Thyroid gland (tissue), 4 donors: ENCODE measurements at regions not wholly inside any gene's neighbourhood (a gene's known extent, or its start where the extent isn't known, plus 50 kb on each side); places are given as distances from the start of the nearest gene placed in this dataset.
A peak's percentile ranks its signal among the peaks of the same experiment; 100 is the strongest.

Experiments
- DNase-seq, 2 donors: peaks; one replicate each; pipeline ENCODE4 v3.0.0-alpha.2; 2019
- H3K27ac ChIP-seq, 3 donors: fragments of 200-600 bp; sonication (generic); 1 replicate in 2 of 3; 2 replicates in 1 of 3; pipeline ENCODE4 v1.5.1; 2016 to 2019; ENCODE audit warnings: mild to moderate bottlenecking in 1 of 3, moderate library complexity in 1 of 3
- H3K27me3 ChIP-seq: fragments of 200-600 bp; sonication (generic); one replicate; pipeline ENCODE4 v1.5.1; 2019
- H3K36me3 ChIP-seq, 2 donors: fragments of 200-600 bp; sonication (generic); one replicate each; pipeline ENCODE4 v1.5.1; 2016 to 2019
- H3K4me1 ChIP-seq, 2 donors: fragments of 200-600 bp; sonication (generic); one replicate each; pipeline ENCODE4 v1.5.1; 2017 to 2019
- H3K4me3 ChIP-seq, 3 donors: fragments of 200-600 bp; sonication (generic); replicated peaks in 1 of 3; 1 replicate in 2 of 3; 2 replicates in 1 of 3; pipeline ENCODE4 v1.5.1; 2016; ENCODE audit warnings: mild to moderate bottlenecking in 1 of 3
- H3K9me3 ChIP-seq: fragments of 200-600 bp; sonication (generic); one replicate; pipeline ENCODE4 v1.5.1; 2017
- CTCF ChIP-seq, 6 experiments: fragments of 200-600 bp in 3 of 6; fragments of 450-650 bp in 3 of 6; sonication (generic) in 3 of 6; IDR thresholded peaks; one replicate each; pipeline ENCODE4 v1.5.1; 2016 to 2019; ENCODE audit warnings: antibody characterized with exemption in 6 of 6, mild to moderate bottlenecking in 2 of 6, inconsistent platforms in 1 of 6, moderate library complexity in 1 of 6
- POLR2A ChIP-seq, 2 donors: fragments of 450-650 bp; IDR thresholded peaks; one replicate each; pipeline ENCODE4 v1.6.1; 2017; ENCODE audit warnings: antibody characterized with exemption in 2 of 2, mild to moderate bottlenecking in 2 of 2, moderate library complexity in 1 of 2
- WGBS, 2 donors: methylation state at CpG; one replicate each; pipeline ENCODE4 v1.1.5; 2017; 5-methylcytosine and 5-hydroxymethylcytosine counted together
- intact Hi-C: fragments of 100-400 bp; cut with DNase I; formaldehyde crosslinking; loops from one replicate; pipeline ENCODE4 v1.15.1; 2023

- WGBS, 2 donors, result 54 to 58% methylated on average over 1 of the region's 1 CpG
- no peak overlapping the region for H3K4me3 ChIP-seq
These were observed 212.0 kb downstream of the CSNK2A3 start for GRCh38 chr11:11141065-11141464.

GRCh38 chr11:11140510-11140909 is 212.5 kb downstream of the CSNK2A3 start:
- Histone ChIP-seq H3K4me3 (no peak overlapping the region), H3K4me1 (peaks cover 26 to 39% of the 10 kb centered on the region in 2 donors), H3K36me3 (no peaks in the 10 kb centered on the region), H3K27ac (peak overlapping the region; percentile 46 to 92 (median 79)), H3K9me3 (no peaks in the 10 kb centered on the region), H3K27me3 (no peaks in the 10 kb centered on the region)
- no peak for TF ChIP-seq CTCF (IDR thresholded peaks at IDR 0.05)
- no peak for TF ChIP-seq POLR2A (IDR thresholded peaks at IDR 0.05)
- intact Hi-C loops, result no loop called here
- no peak for DNase-seq

More at GRCh38 chr11:11141065-11141464, 212.0 kb downstream of the CSNK2A3 start:
- Histone ChIP-seq H3K9me3 (no peaks in the 10 kb centered on the region), H3K36me3 (no peaks in the 10 kb centered on the region), H3K4me1 (peaks cover 26 to 39% of the 10 kb centered on the region in 2 donors), H3K27me3 (no peaks in the 10 kb centered on the region), H3K27ac (peak overlapping the region; percentile 46 to 92 (median 79))
- no peak for DNase-seq
- no peak for TF ChIP-seq CTCF (IDR thresholded peaks at IDR 0.05)
- no peak for TF ChIP-seq POLR2A (IDR thresholded peaks at IDR 0.05)
- intact Hi-C loops, result no loop called here

GRCh38 chr11:11137339-11137738 is 215.7 kb downstream of the CSNK2A3 start:
- peaks cover 36 to 38% of the 10 kb centered on the region in 2 donors for H3K4me1 ChIP-seq
- no peaks in the 10 kb centered on the region for H3K9me3 ChIP-seq
- WGBS, 2 donors, result 43 to 70% methylated on average over 1 of the region's 1 CpG
- intact Hi-C loops, result no loop called here
- H3K27me3 ChIP-seq, result no peaks in the 10 kb centered on the region
- DNase-seq, result no peak
- H3K27ac ChIP-seq, result peak overlapping the region; percentile 78 to 94 (median 82)
- H3K36me3 ChIP-seq, result no peaks in the 10 kb centered on the region
- H3K4me3 ChIP-seq, result no peak overlapping the region
- TF ChIP-seq CTCF (IDR thresholded peaks at IDR 0.05) (no peak), POLR2A (IDR thresholded peaks at IDR 0.05) (no peak)

- no peaks in the 10 kb centered on the region for H3K27me3 ChIP-seq
- H3K4me3 ChIP-seq, result no peak overlapping the region
- peaks cover 22 to 24% of the 10 kb centered on the region in 2 donors for H3K4me1 ChIP-seq
- DNase-seq, result no peak
- H3K36me3 ChIP-seq, result no peaks in the 10 kb centered on the region
- no peak for TF ChIP-seq POLR2A (IDR thresholded peaks at IDR 0.05)
- TF ChIP-seq CTCF (IDR thresholded peaks at IDR 0.05), result no peak
- WGBS, 2 donors, result 14 to 30% methylated on average over 2 of the region's 2 CpGs
- no peaks in the 10 kb centered on the region for H3K9me3 ChIP-seq
- peak overlapping the region; percentile 78 to 94 (median 82) for H3K27ac ChIP-seq
- intact Hi-C loops, result no loop called here
These were observed 217.1 kb downstream of the CSNK2A3 start for GRCh38 chr11:11135820-11136476.

GRCh38 chr11:11129118-11129517 is 223.9 kb downstream of the CSNK2A3 start:
- H3K4me3 ChIP-seq, result no peak overlapping the region
- no peaks in the 10 kb centered on the region for H3K9me3 ChIP-seq
- TF ChIP-seq POLR2A (IDR thresholded peaks at IDR 0.05) (no peak), CTCF (IDR thresholded peaks at IDR 0.05) (no peak)
- no peak overlapping the region for H3K27ac ChIP-seq
- DNase-seq, result no peak
- 96 to 98% methylated on average over 1 of the region's 1 CpG for WGBS, 2 donors
- intact Hi-C loops, result no loop called here
- no peaks in the 10 kb centered on the region for H3K4me1 ChIP-seq
- H3K27me3 ChIP-seq, result no peaks in the 10 kb centered on the region
- H3K36me3 ChIP-seq, result no peaks in the 10 kb centered on the region
